B cell (primary cell): ENCODE measurements at regions not wholly inside any gene's neighbourhood (a gene's known extent, or its start where the extent isn't known, plus 50 kb on each side); places are given as distances from the start of the nearest gene placed in this dataset.

Experiments used
- ATAC-seq: fragments of 200-7000 bp; cut with Tn5 transposase; one replicate; pipeline ENCODE4 v1.10.0; 2021; ENCODE audit warnings: low read depth, mild to moderate bottlenecking, moderate number of reproducible peaks, moderate library complexity
- CTCF ChIA-PET: fragments of 350-600 bp; sonication (Branson Sonifier 250); formaldehyde crosslinking; loops from one replicate; lab custom pipeline; 2021; ENCODE audit warnings: antibody characterized with exemption, inconsistent platforms; lab: Charles Lee
- POLR2A ChIA-PET: fragments of 350-600 bp; sonication (Branson Sonifier 250); formaldehyde crosslinking; loops from one replicate; lab custom pipeline; 2021; ENCODE audit warnings: antibody characterized with exemption; lab: Charles Lee
- DNase-seq: peaks from one replicate; pipeline ENCODE4 v3.0.0; 2013
- H2AFZ ChIP-seq: 2 replicates; pipeline ENCODE4 v1.6.1; 2012; ENCODE audit warnings: mild to moderate bottlenecking, low read depth, low read length; ENCODE audit not compliant: insufficient read depth, poor library complexity, severe bottlenecking
- H3K27ac ChIP-seq, 2 donors: 1 replicate in 1 of 2; 2 replicates in 1 of 2; pipeline ENCODE4 v1.5.1; 2012 to 2013; ENCODE audit warnings: low read length in 2 of 2, mild to moderate bottlenecking in 2 of 2, moderate library complexity in 1 of 2
- H3K27me3 ChIP-seq, 4 experiments: fragments of 200-600 bp in 1 of 4; sonication (generic) in 1 of 4; replicated peaks in 1 of 4; 1 replicate in 2 of 4; 2 replicates in 2 of 4; pipeline versions ENCODE4 v1.6.1 to v1.7.0; 2013 to 2016; ENCODE audit warnings: low read length in 3 of 4, mild to moderate bottlenecking in 2 of 4, mixed read lengths in 1 of 4, moderate library complexity in 1 of 4; ENCODE audit not compliant: insufficient read depth in 4 of 4, control insufficient read depth in 3 of 4; ENCODE audit errors: control extremely low read depth in 1 of 4
- H3K36me3 ChIP-seq, 2 experiments: replicated peaks in 1 of 2; 1 replicate in 1 of 2; 2 replicates in 1 of 2; pipeline versions ENCODE4 v1.6.1 to v1.7.1; 2013; ENCODE audit warnings: low read length in 1 of 2; ENCODE audit not compliant: insufficient read depth in 2 of 2, control insufficient read depth in 1 of 2; ENCODE audit errors: control extremely low read depth in 1 of 2, extremely low read depth in 1 of 2
- H3K4me1 ChIP-seq, 2 donors: fragments of 200-600 bp in 1 of 2; sonication (generic) in 1 of 2; 1 replicate in 1 of 2; 2 replicates in 1 of 2; pipeline versions ENCODE4 v1.5.1 to v1.6.1; 2013 to 2017; ENCODE audit warnings: low read length in 2 of 2; ENCODE audit not compliant: control insufficient read depth in 2 of 2, insufficient read depth in 2 of 2
- H3K4me2 ChIP-seq: replicated peaks from 2 replicates; pipeline ENCODE3; 2012; ENCODE audit warnings: mild to moderate bottlenecking, low read depth, low read length; ENCODE audit not compliant: poor library complexity, severe bottlenecking
- H3K4me3 ChIP-seq, 5 experiments: fragments of 200-600 bp in 1 of 5; sonication (generic) in 1 of 5; 1 replicate in 3 of 5; 2 replicates in 2 of 5; pipeline versions ENCODE4 v1.5.1 to v1.7.0; 2011 to 2016; ENCODE audit warnings: low read length in 4 of 5, mild to moderate bottlenecking in 4 of 5, low read depth in 2 of 5, control low read depth in 1 of 5, moderate library complexity in 1 of 5; ENCODE audit not compliant: insufficient read depth in 1 of 5; ENCODE audit errors: control extremely low read depth in 1 of 5, extremely low read depth in 1 of 5
- H3K79me2 ChIP-seq: fragments of 200-600 bp; sonication (generic); one replicate; pipeline ENCODE4 v1.6.0; 2016; ENCODE audit warnings: low read length; ENCODE audit not compliant: control insufficient read depth, insufficient read depth
- H3K9ac ChIP-seq: fragments of 200-600 bp; sonication (generic); 2 replicates; pipeline ENCODE4 v1.6.1; 2017; ENCODE audit warnings: mild to moderate bottlenecking, low read length, moderate library complexity
- H3K9me3 ChIP-seq, 3 donors: one replicate each; pipeline versions ENCODE4 v1.6.1 to v1.7.1; 2013; ENCODE audit warnings: low read length in 2 of 3; ENCODE audit not compliant: control insufficient read depth in 2 of 3, insufficient read depth in 1 of 3; ENCODE audit errors: control extremely low read depth in 1 of 3
- H4K20me1 ChIP-seq: 2 replicates; pipeline ENCODE4 v1.6.0; 2012; ENCODE audit warnings: mild to moderate bottlenecking, low read length; ENCODE audit not compliant: insufficient read depth, control insufficient read depth, poor library complexity, severe bottlenecking
- H3K27ac Mint-ChIP-seq: one replicate; pipeline ENCODE4 v1.8.0; 2021; ENCODE audit warnings: mixed read lengths
- H3K27me3 Mint-ChIP-seq: one replicate; pipeline ENCODE4 v1.8.0; 2021; ENCODE audit warnings: mixed read lengths
- H3K4me1 Mint-ChIP-seq: one replicate; pipeline ENCODE4 v1.8.0; 2021; ENCODE audit warnings: mixed read lengths
- H3K4me3 Mint-ChIP-seq: one replicate; pipeline ENCODE4 v1.8.0; 2021; ENCODE audit warnings: mixed read lengths
- H3K9me3 Mint-ChIP-seq: one replicate; pipeline ENCODE4 v1.8.0; 2022; ENCODE audit warnings: mixed read lengths; ENCODE audit not compliant: insufficient read depth
- EZH2 ChIP-seq: IDR thresholded peaks from 2 replicates; pipeline ENCODE4 v1.6.1; 2012; ENCODE audit warnings: borderline replicate concordance, low read depth, mild to moderate bottlenecking, moderate library complexity, low read length; ENCODE audit not compliant: insufficient read depth, poor library complexity, severe bottlenecking
- WGBS: methylation state at CpG from one replicate; pipeline ENCODE4 v1.1.5; 2013; ENCODE audit warnings: missing lambda C conversion rate; ENCODE audit not compliant: insufficient coverage; 5-methylcytosine and 5-hydroxymethylcytosine counted together
- intact Hi-C: fragments of 100-400 bp; cut with micrococcal nuclease; formaldehyde crosslinking; loops from one replicate; pipeline ENCODE4 v1.10.0; 2022
- TF ChIP-seq, protein P1 (sequence below): fragments of 200-600 bp; IDR thresholded peaks from one replicate; pipeline ENCODE4 v1.8.0; 2022; ENCODE audit warnings: antibody characterized with exemption, mild to moderate bottlenecking

DNA sequence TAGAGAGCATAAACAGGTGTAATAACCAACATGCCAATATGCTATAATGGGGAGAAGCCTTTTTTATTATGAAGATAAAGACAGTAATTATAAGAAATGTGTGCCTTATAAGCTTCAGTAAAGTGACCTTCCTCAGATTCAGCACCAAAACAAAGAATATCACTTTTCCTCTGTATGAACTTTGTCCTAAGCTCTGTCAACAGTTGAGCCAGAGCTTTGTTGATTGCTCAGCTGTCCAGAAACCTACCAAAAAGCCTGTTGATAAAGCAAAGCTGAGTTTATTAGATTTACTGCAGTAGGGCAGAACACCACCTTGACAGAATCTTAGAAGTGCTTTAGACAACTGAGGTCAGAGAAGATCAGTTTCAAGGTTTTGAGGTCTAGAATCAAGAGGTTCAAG is 635.3 kb downstream of the EDEM1 start:
- TF ChIP-seq, protein P1, sequence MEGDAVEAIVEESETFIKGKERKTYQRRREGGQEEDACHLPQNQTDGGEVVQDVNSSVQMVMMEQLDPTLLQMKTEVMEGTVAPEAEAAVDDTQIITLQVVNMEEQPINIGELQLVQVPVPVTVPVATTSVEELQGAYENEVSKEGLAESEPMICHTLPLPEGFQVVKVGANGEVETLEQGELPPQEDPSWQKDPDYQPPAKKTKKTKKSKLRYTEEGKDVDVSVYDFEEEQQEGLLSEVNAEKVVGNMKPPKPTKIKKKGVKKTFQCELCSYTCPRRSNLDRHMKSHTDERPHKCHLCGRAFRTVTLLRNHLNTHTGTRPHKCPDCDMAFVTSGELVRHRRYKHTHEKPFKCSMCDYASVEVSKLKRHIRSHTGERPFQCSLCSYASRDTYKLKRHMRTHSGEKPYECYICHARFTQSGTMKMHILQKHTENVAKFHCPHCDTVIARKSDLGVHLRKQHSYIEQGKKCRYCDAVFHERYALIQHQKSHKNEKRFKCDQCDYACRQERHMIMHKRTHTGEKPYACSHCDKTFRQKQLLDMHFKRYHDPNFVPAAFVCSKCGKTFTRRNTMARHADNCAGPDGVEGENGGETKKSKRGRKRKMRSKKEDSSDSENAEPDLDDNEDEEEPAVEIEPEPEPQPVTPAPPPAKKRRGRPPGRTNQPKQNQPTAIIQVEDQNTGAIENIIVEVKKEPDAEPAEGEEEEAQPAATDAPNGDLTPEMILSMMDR, result no peak
- no peak for TF ChIP-seq EZH2
- H3K27me3 ChIP-seq, result no peaks in the 10 kb centered on the region
- intact Hi-C loops, result no loop called here
- no peaks in the 10 kb centered on the region for H3K4me1 Mint-ChIP-seq
- ChIA-PET POLR2A (no interaction called here), CTCF (no interaction called here)
- H3K9ac ChIP-seq, result no peak overlapping the region
- H3K4me2 ChIP-seq, result no peak overlapping the region
- H3K36me3 ChIP-seq, result no peaks in the 10 kb centered on the region
- H3K79me2 ChIP-seq, result no peaks in the 10 kb centered on the region
- no peak overlapping the region for H3K4me3 Mint-ChIP-seq
- peaks cover 4% of the 10 kb centered on the region for H3K9me3 Mint-ChIP-seq
- no peaks in the 10 kb centered on the region for H3K4me1 ChIP-seq
- H3K4me3 ChIP-seq, result no peak overlapping the region
- no peaks in the 10 kb centered on the region for H4K20me1 ChIP-seq
- DNase-seq (no peak), ATAC-seq (no peak)
- no peaks in the 10 kb centered on the region for H3K9me3 ChIP-seq
- H2AFZ ChIP-seq, result no peak overlapping the region
- H3K27ac Mint-ChIP-seq, result no peak overlapping the region
- no peaks in the 10 kb centered on the region for H3K27me3 Mint-ChIP-seq
- H3K27ac ChIP-seq, result no peak overlapping the region

DNA sequence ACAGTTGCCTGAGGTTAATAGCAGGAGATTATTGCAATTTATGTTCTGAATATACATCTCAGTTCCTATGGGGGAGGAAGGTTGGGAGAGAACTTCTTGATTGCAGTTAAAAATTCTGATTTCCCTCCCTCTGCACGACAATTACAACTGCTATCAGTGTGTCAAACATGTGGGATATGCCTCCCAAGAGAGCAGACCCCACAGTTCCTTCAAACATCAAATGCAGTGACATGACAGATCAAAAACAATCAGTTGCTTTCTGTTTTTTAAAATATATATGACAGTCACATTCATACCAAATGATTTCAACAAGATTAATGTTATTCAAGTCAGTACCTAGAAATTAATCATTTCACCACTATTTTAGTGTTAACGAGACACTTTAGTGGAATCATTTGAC is 639.0 kb downstream of the EDEM1 start:
- no peaks in the 10 kb centered on the region for H3K4me1 Mint-ChIP-seq
- intact Hi-C loops, result no loop called here
- H3K9ac ChIP-seq, result no peak overlapping the region
- H3K79me2 ChIP-seq, result no peaks in the 10 kb centered on the region
- TF ChIP-seq EZH2, result no peak
- TF ChIP-seq, protein P1, result no peak
- CTCF ChIA-PET, result no interaction called here
- H3K27me3 ChIP-seq, result no peaks in the 10 kb centered on the region
- no peaks in the 10 kb centered on the region for H3K4me1 ChIP-seq
- no peak overlapping the region for H3K4me2 ChIP-seq
- H3K27me3 Mint-ChIP-seq, result no peaks in the 10 kb centered on the region
- DNase-seq (no peak), ATAC-seq (no peak)
- no peak overlapping the region for H3K4me3 Mint-ChIP-seq
- WGBS, result no CpG with 5 or more reads among the region's 2 CpGs
- H4K20me1 ChIP-seq, result no peaks in the 10 kb centered on the region
- H3K27ac Mint-ChIP-seq, result no peak overlapping the region
- POLR2A ChIA-PET, result no interaction called here
- H3K27ac ChIP-seq, result no peak overlapping the region
- no peaks in the 10 kb centered on the region for H3K36me3 ChIP-seq
- no peak overlapping the region for H2AFZ ChIP-seq
- peaks cover 9% of the 10 kb centered on the region for H3K9me3 Mint-ChIP-seq
- no peaks in the 10 kb centered on the region for H3K9me3 ChIP-seq
- H3K4me3 ChIP-seq, result no peak overlapping the region
